T-helper 1 cell treated with Interleukin-12 subunit alpha and Interleukin-12 subunit beta and Interleukin-4 antibody, amounts not matched to agents 30 μg/mL and 1 μg/mL, for 36 hours (primary cell): ENCODE measurements at regions not wholly inside any gene's neighbourhood (a gene's known extent, or its start where the extent isn't known, plus 50 kb on each side); places are given as distances from the start of the nearest gene placed in this dataset.

Experiments
- H3K27ac Mint-ChIP-seq: one replicate; pipeline ENCODE4 v1.8.0; 2021; ENCODE audit warnings: mild to moderate bottlenecking, mixed read lengths
- H3K27me3 Mint-ChIP-seq: one replicate; pipeline ENCODE4 v1.8.0; 2021; ENCODE audit warnings: low read depth, mixed read lengths
- H3K36me3 Mint-ChIP-seq: one replicate; pipeline ENCODE4 v1.8.0; 2021; ENCODE audit warnings: low read depth, mixed read lengths
- H3K4me1 Mint-ChIP-seq: one replicate; pipeline ENCODE4 v1.8.0; 2021; ENCODE audit warnings: low read depth, mixed read lengths
- H3K4me3 Mint-ChIP-seq: one replicate; pipeline ENCODE4 v1.8.0; 2021; ENCODE audit warnings: mild to moderate bottlenecking, moderate library complexity, mixed read lengths
- H3K9me3 Mint-ChIP-seq: one replicate; pipeline ENCODE4 v1.8.0; 2021; ENCODE audit warnings: mixed read lengths

GRCh38 chr11:109796253-109796652 lies 296.9 kb upstream of the ZC3H12C start:
- H3K27me3 Mint-ChIP-seq = no peaks in the 10 kb centered on the region
- no peak overlapping the region for H3K27ac Mint-ChIP-seq
- no peaks in the 10 kb centered on the region for H3K36me3 Mint-ChIP-seq
- no peak overlapping the region for H3K4me3 Mint-ChIP-seq
- no peaks in the 10 kb centered on the region for H3K4me1 Mint-ChIP-seq
- peaks cover 3% of the 10 kb centered on the region for H3K9me3 Mint-ChIP-seq

DNA sequence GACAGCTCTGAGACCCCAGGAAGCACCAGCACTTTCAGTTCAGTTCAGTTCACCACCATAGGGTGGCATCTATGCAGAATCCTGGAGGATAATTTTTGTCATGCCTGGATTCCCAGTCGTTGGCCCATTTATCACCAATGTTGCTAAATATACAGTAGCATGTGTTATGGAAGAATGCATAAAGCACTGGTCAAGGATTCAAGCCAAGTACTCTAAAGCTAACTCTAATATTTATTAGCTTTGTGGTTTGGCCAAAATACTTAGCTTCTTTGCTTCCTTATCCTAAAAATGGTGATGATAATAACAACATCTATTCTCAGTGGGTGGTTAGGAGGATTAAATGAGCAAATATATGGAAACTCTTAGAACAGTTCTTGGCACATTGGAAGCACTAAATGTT lies 294.7 kb upstream of the ZC3H12C start:
- Mint-ChIP-seq H3K4me3 (no peak overlapping the region), H3K4me1 (no peaks in the 10 kb centered on the region), H3K9me3 (peaks cover 9% of the 10 kb centered on the region), H3K27ac (no peak overlapping the region), H3K36me3 (no peaks in the 10 kb centered on the region), H3K27me3 (no peaks in the 10 kb centered on the region)

- Mint-ChIP-seq H3K9me3 (peaks cover 9% of the 10 kb centered on the region), H3K36me3 (no peaks in the 10 kb centered on the region), H3K27ac (no peak overlapping the region), H3K4me1 (no peaks in the 10 kb centered on the region), H3K27me3 (no peaks in the 10 kb centered on the region), H3K4me3 (no peak overlapping the region)
Observed at GRCh38 chr11:109799604-109800003, 293.6 kb upstream of the ZC3H12C start.

DNA sequence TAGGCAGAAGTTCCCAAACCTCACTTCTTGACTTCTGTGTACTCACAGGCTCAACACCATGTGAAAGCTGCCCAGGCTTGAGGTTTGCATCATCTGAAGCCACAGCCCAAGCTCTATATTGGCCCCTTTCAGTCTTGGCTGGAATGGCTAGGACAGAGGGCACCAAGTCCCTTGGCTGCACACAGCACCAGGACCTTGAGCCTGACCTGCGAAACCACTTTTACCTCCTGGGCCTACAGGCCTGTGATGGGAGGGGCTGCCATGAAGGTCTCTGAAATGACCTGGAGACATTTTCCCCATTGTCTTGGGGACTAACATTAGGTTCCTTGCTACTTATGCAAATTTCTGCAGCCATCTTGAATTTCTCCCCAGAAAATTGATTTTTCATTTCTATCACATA lies 288.3 kb upstream of the ZC3H12C start:
- H3K27ac Mint-ChIP-seq = no peak overlapping the region
- H3K4me3 Mint-ChIP-seq = no peak overlapping the region
- no peaks in the 10 kb centered on the region for H3K36me3 Mint-ChIP-seq
- no peaks in the 10 kb centered on the region for H3K4me1 Mint-ChIP-seq
- H3K27me3 Mint-ChIP-seq = no peaks in the 10 kb centered on the region
- peaks cover 9% of the 10 kb centered on the region for H3K9me3 Mint-ChIP-seq

- H3K36me3 Mint-ChIP-seq = no peaks in the 10 kb centered on the region
Observed at GRCh38 chr11:109806205-109806604, 287.0 kb upstream of the ZC3H12C start.

GRCh38 chr11:109808569-109808968 lies 284.6 kb upstream of the ZC3H12C start:
- Mint-ChIP-seq H3K27ac (no peak overlapping the region), H3K27me3 (no peaks in the 10 kb centered on the region), H3K36me3 (no peaks in the 10 kb centered on the region), H3K9me3 (no peaks in the 10 kb centered on the region), H3K4me3 (no peak overlapping the region), H3K4me1 (no peaks in the 10 kb centered on the region)

More at GRCh38 chr11:109806205-109806604, 287.0 kb upstream of the ZC3H12C start:
- Mint-ChIP-seq H3K4me3 (no peak overlapping the region), H3K27me3 (no peaks in the 10 kb centered on the region), H3K9me3 (peaks cover 6% of the 10 kb centered on the region), H3K4me1 (no peaks in the 10 kb centered on the region), H3K27ac (no peak overlapping the region)

DNA sequence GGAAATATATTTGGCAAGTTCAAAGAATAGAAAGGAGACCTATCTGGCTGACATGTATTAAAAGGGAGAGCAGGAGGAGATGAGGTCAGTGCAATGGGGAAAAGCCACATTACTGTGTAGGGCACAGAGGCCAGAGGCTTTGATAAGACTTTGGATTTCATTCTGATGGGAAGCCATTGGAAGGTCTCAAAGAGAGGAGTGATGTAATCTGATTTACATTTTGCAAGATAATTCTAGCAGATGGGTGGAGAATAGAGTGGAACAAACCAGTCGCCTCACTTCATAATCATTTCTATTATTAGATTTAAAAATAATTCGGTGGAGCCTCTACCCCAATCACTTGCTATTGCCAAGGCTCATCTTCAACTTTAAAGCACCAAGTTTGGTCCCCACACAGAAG lies 278.4 kb upstream of the ZC3H12C start:
- Mint-ChIP-seq H3K4me1 (no peaks in the 10 kb centered on the region), H3K36me3 (no peaks in the 10 kb centered on the region), H3K27me3 (no peaks in the 10 kb centered on the region), H3K4me3 (no peak overlapping the region), H3K27ac (no peak overlapping the region), H3K9me3 (no peaks in the 10 kb centered on the region)

DNA sequence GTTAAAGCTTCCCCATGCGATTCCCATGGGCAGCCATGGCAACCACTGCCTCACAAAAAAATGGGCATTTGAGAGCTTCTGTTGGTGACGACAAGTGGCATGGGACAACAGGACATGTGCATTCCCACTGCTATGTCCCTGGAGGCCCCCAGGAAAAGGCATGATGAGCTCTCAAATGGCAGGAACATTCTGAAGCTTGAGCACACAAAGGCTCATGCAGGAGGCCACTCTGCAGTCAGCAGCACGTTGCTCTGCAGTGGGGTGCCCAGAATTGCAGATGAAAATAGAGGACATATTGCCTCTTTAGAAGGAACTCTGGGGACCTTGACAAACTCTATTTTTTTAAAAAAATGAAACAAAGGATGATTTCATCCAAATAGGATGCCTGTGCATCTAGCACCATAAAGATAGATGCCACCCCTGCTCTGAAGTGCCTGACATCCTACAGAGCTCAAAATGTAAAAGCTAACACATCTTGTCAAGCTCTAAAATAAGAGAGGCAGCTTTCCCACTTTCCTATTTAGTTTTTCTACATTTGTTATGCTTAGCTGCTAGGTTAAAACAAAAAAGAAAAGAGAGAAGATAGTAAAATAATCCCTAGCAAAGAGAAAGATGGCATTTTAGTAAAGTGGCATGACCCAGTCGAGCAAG lies 277.6 kb upstream of the ZC3H12C start:
- Mint-ChIP-seq H3K4me3 (no peak overlapping the region), H3K4me1 (no peaks in the 10 kb centered on the region), H3K27ac (no peak overlapping the region), H3K27me3 (no peaks in the 10 kb centered on the region), H3K36me3 (no peaks in the 10 kb centered on the region), H3K9me3 (no peaks in the 10 kb centered on the region)

DNA sequence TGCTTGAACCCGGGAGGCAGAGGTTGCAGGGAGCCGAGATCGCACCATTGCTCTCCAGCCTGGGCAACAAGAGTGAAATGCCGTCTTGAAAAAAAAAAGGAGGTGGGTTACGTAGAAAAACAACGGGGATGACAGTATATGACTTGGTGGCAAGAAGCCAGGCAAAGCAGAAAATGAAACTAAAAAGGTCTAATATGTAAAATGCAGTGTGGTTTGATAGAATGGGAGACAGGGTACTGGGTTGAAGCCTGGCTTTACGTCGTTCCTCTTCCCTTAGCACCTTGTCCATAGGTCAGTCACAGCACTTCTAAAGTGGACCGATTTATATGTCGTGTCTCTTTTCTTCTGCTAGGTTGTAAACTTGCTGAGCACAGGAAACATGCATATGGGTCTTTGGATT lies 274.9 kb upstream of the ZC3H12C start:
- H3K4me3 Mint-ChIP-seq = peak overlapping the region; percentile 3
- H3K9me3 Mint-ChIP-seq = no peaks in the 10 kb centered on the region
- no peaks in the 10 kb centered on the region for H3K27me3 Mint-ChIP-seq
- H3K27ac Mint-ChIP-seq = no peak overlapping the region
- H3K4me1 Mint-ChIP-seq = no peaks in the 10 kb centered on the region
- no peaks in the 10 kb centered on the region for H3K36me3 Mint-ChIP-seq

DNA sequence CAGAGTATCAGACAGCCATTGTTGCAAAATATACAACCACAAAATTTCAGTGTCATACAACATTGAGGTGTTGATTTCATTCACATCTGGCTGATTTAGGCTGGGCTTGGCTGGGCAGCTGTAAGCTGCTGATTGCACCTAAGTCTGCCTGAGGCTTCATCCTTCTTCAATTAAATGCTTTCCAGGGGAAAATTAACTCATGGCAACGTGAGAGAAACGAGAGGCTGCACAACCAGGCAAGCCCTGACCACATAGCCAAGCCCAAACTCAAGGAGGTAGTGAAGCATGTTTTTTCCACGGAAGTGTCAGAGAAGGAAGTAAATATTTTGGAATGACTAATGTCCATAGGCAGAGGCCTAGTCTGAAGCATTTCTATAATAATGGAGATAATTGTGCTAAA lies 273.8 kb upstream of the ZC3H12C start:
- Mint-ChIP-seq H3K4me1 (no peaks in the 10 kb centered on the region), H3K4me3 (no peak overlapping the region), H3K27me3 (no peaks in the 10 kb centered on the region), H3K36me3 (no peaks in the 10 kb centered on the region), H3K27ac (no peak overlapping the region), H3K9me3 (no peaks in the 10 kb centered on the region)

- H3K9me3 Mint-ChIP-seq = no peaks in the 10 kb centered on the region
- no peaks in the 10 kb centered on the region for H3K27me3 Mint-ChIP-seq
- no peak overlapping the region for H3K4me3 Mint-ChIP-seq
- no peaks in the 10 kb centered on the region for H3K36me3 Mint-ChIP-seq
- no peak overlapping the region for H3K27ac Mint-ChIP-seq
- H3K4me1 Mint-ChIP-seq = no peaks in the 10 kb centered on the region
Observed at GRCh38 chr11:109821511-109821910, 271.7 kb upstream of the ZC3H12C start.

DNA sequence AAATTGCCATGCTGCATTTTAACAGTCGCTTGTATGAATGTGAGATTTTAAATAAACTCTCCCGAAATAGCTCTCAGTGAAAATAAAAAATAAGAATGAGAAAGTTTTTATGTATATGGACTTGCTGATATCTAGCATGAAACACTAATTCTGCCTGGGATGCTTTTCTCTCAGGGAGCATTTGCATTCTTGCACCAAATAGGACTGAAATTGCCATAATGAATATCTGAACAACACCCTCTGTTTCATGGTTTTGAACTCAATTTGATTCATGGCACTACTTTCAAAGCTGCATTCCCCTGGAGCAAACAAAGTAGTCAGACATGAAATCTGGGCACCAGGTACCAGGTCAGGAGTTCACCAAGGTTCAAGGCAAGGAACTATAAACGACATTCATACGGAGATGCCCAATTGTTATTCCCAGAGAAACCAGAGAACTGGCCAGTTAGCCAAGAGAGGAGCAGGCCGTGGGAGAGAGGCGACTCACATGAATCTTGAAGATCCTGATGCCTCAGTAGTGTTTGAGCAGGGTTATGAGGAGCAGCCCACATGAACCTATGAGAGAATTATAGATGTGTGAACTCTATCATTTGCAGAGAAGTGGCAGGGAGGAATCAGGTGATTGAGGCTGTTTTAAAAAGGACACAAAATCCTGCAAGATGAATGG lies 270.6 kb upstream of the ZC3H12C start:
- Mint-ChIP-seq H3K4me3 (no peak overlapping the region), H3K27me3 (no peaks in the 10 kb centered on the region), H3K9me3 (no peaks in the 10 kb centered on the region), H3K27ac (no peak overlapping the region), H3K36me3 (no peaks in the 10 kb centered on the region), H3K4me1 (no peaks in the 10 kb centered on the region)

GRCh38 chr11:109828387-109828786 lies 264.8 kb upstream of the ZC3H12C start:
- Mint-ChIP-seq H3K27me3 (no peaks in the 10 kb centered on the region), H3K4me1 (no peaks in the 10 kb centered on the region), H3K4me3 (no peak overlapping the region), H3K36me3 (no peaks in the 10 kb centered on the region), H3K27ac (no peak overlapping the region), H3K9me3 (no peaks in the 10 kb centered on the region)

- H3K27me3 Mint-ChIP-seq = no peaks in the 10 kb centered on the region
- H3K36me3 Mint-ChIP-seq = no peaks in the 10 kb centered on the region
- no peak overlapping the region for H3K27ac Mint-ChIP-seq
- H3K4me1 Mint-ChIP-seq = no peaks in the 10 kb centered on the region
- no peaks in the 10 kb centered on the region for H3K9me3 Mint-ChIP-seq
- no peak overlapping the region for H3K4me3 Mint-ChIP-seq
Observed at GRCh38 chr11:109838026-109838425, 255.2 kb upstream of the ZC3H12C start.

DNA sequence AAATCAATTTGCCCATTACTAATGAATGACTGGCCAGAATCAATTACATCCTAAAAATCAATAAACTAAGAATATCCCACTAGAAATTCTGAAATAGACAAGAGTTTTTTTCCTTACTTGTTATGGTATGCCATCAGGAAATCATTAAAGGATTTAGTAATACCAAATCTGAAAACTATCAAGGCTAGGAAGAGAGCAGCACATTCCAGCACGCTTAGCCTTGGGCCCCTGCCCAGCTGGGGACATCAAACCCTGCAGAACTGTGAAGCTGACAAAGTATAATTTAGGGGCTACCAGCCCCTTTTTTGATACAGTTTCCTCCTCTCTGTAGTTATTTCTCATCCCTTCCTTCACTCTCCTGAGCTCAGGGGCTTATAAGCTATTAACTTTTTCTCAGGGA lies 247.8 kb upstream of the ZC3H12C start:
- Mint-ChIP-seq H3K4me3 (no peak overlapping the region), H3K27me3 (no peaks in the 10 kb centered on the region), H3K4me1 (no peaks in the 10 kb centered on the region), H3K27ac (no peak overlapping the region), H3K9me3 (no peaks in the 10 kb centered on the region), H3K36me3 (no peaks in the 10 kb centered on the region)
